GM12874 (cell line): ENCODE measurements at regions not wholly inside any gene's neighbourhood (a gene's known extent, or its start where the extent isn't known, plus 50 kb on each side); places are given as distances from the start of the nearest gene placed in this dataset.

Source experiments
- CTCF ChIP-seq: IDR thresholded peaks from 2 replicates; pipeline ENCODE4 v1.5.1; 2011; ENCODE audit warnings: low read depth, mild to moderate bottlenecking, control low read depth, low read length, moderate library complexity; ENCODE audit not compliant: insufficient read depth

GRCh38 chr2:234334151-234334550, 162.7 kb downstream of the ARL4C start:
- TF ChIP-seq CTCF, result no peak

DNA sequence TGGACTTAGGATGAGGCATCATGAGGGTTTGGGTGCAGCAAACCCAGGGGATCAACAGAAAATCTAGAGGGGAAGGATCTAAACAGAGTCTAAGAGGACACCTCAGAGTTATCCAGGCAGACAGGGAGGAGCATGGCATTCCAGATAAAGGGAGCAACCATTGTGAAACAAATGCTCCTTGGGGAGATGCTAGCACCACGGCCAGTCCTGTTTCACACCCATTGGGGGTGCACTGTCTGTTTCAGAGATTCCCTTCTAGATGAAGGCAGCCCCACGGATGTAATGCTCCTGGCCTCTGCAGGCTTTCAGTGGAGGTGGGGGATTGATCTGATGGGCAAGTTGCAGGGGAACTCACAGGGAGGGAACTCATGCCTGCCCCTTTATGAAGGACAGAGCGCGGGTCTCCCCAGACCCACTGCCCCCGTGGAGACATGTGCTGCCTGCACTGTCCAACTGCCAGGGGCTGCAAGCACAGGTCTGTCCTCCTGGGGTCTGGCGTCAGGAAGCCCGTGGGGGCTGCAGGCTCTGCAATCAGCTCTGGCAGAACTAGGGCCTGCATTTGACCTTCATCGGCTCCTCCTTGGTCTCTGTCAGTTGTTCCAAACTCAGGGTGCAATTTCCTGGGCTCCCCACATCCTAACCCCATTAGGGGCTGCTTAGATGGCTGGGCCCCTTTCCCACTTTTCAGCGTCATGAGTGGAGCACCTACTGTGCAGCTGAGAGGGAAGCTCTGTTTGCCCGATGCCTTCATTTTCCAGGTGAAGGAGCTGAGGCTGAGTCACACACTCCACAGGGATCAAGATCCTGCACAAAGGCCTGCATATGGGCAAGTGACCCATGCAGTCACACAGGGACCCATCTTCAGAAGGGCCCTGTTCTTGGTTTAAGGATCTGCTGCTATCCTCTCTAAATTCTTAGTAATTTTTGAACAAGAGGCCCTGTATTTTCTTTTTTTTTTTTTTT, 163.4 kb downstream of the ARL4C start:
- no peak for TF ChIP-seq CTCF

GRCh38 chr2:234331966-234332365, 164.9 kb downstream of the ARL4C start:
- TF ChIP-seq CTCF, result no peak

DNA sequence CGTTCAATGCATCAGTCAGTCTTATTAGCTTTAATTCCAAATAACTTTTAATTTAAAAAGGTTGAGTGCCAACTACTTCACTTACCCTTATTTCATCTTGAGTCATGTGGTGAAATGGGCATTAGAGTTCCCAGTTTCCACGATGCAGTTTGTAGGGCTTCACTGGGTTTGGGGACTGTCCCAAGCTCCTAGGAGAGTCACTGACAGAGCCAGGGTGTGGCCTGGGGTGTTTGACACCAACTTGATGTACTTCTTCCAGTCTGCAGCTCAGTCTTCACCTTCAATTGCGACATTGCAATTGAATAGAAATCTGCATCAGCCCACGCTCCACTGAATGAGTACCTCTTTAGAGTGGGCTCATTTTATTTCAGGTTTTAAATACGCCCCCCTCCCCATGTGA, 165.3 kb downstream of the ARL4C start:
- TF ChIP-seq CTCF, result no peak

DNA sequence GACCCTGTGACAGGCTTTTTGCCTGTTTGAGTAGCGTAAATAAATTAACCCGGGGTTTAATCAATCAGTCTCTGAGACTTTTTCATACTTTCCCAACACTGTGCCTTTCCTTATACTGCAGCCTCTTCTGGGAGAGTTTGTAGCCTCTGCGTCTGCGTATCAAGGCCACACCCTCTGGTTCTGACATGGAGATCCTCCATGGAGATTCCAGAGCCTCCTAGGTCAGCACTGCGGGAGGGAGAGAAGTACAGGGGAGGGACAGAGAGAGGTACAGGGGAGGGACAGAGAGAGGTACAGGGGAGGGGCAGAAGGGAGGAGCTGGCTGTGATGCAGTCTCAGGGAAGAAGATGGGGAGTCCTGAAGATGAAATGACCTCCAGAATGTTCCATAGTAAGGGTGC, 166.0 kb downstream of the ARL4C start:
- TF ChIP-seq CTCF, result no peak

GRCh38 chr2:234329202-234329960, 167.5 kb downstream of the ARL4C start:
- no peak for TF ChIP-seq CTCF

DNA sequence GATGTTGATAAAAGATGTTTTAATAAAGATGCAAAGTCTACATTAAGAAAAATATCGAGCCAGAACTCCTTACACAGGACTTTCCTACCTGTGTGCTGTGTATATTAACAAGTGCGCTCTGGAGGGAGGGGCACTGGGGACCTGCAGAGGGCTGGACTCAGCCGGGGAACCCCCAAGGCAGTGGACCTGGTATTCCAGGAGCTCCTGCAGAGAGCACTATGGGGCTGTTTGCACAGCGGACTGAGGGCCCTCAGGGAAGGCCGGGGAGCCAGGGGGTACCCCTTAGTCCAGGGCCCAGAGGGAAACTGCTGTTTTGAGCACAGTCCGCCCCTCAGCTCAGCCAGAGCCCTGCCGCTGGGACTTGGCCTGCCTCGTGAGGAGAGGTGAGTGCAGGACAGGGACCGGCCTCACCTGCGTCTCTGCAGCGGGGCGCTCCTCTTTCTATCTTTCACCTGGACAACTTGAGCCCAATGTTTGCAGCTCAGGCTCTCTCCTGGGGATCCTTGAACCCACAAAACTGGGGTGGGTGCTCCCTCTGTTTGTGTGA, 168.4 kb downstream of the ARL4C start:
- TF ChIP-seq CTCF, result no peak
